GM23338 (cell line): ENCODE measurements at regions not wholly inside any gene's neighbourhood (a gene's known extent, or its start where the extent isn't known, plus 50 kb on each side); places are given as distances from the start of the nearest gene placed in this dataset.

ENCODE experiments used
- ATAC-seq: fragments of 200-7000 bp; cut with Tn5 transposase; 3 replicates; pipeline ENCODE4 v1.9.1; 2020
- DNase-seq: peaks from one replicate; pipeline ENCODE4 v3.0.0-alpha.2; 2015; ENCODE audit warnings: low spot score
- H2AFZ ChIP-seq: fragments of 200-600 bp; sonication (generic); 2 replicates; pipeline ENCODE4 v1.8.0; 2016; ENCODE audit warnings: antibody characterized with exemption, mild to moderate bottlenecking, moderate library complexity
- H3F3A ChIP-seq: fragments of 200-600 bp; sonication (generic); replicated peaks from 2 replicates; pipeline ENCODE4 v1.8.0; 2017; ENCODE audit warnings: antibody characterized with exemption, mixed run types, low read depth
- H3K27ac ChIP-seq: fragments of 200-600 bp; sonication (generic); 2 replicates; pipeline ENCODE4 v1.6.1; 2016; ENCODE audit warnings: low read depth
- H3K27me3 ChIP-seq: fragments of 200-600 bp; sonication (generic); 2 replicates; pipeline ENCODE4 v1.8.0; 2016; ENCODE audit warnings: mild to moderate bottlenecking, mixed run types, moderate library complexity; ENCODE audit not compliant: insufficient read depth
- H3K36me3 ChIP-seq: fragments of 200-600 bp; sonication (generic); 2 replicates; pipeline ENCODE4 v1.8.0; 2016; ENCODE audit warnings: mild to moderate bottlenecking; ENCODE audit not compliant: insufficient read depth
- H3K4me1 ChIP-seq: fragments of 200-600 bp; sonication (generic); 2 replicates; pipeline ENCODE4 v1.8.0; 2016; ENCODE audit warnings: mild to moderate bottlenecking, moderate library complexity; ENCODE audit not compliant: insufficient read depth
- H3K4me2 ChIP-seq: fragments of 200-600 bp; sonication (generic); 2 replicates; pipeline ENCODE4 v1.7.1; 2017; ENCODE audit warnings: mixed run types
- H3K4me3 ChIP-seq: fragments of 200-600 bp; sonication (generic); 2 replicates; pipeline ENCODE4 v1.6.1; 2016; ENCODE audit warnings: mixed run types
- H3K79me2 ChIP-seq: fragments of 200-600 bp; sonication (generic); replicated peaks from 2 replicates; pipeline ENCODE4 v1.8.0; 2017; ENCODE audit warnings: mild to moderate bottlenecking; ENCODE audit not compliant: insufficient read depth
- H3K9me2 ChIP-seq: fragments of 200-600 bp; sonication (generic); 2 replicates; pipeline ENCODE4 v1.8.0; 2017; ENCODE audit not compliant: insufficient read depth
- H4K20me1 ChIP-seq: fragments of 200-600 bp; sonication (generic); replicated peaks from 2 replicates; pipeline ENCODE4 v1.8.0; 2017; ENCODE audit warnings: mild to moderate bottlenecking; ENCODE audit not compliant: insufficient read depth
- H3K27ac Mint-ChIP-seq: 2 replicates; pipeline ENCODE4 v1.8.0; 2020; ENCODE audit warnings: inconsistent platforms, mild to moderate bottlenecking, moderate library complexity, mixed read lengths
- H3K27me3 Mint-ChIP-seq: 3 replicates; pipeline ENCODE4 v1.8.0; 2022; ENCODE audit warnings: low read depth, mild to moderate bottlenecking, moderate library complexity, mixed read lengths, inconsistent platforms; ENCODE audit not compliant: insufficient read depth, poor library complexity
- H3K36me3 Mint-ChIP-seq: 3 replicates; pipeline ENCODE4 v1.8.0; 2021; ENCODE audit warnings: low read depth, mild to moderate bottlenecking, inconsistent platforms, moderate library complexity, mixed read lengths
- H3K4me1 Mint-ChIP-seq: 3 replicates; pipeline ENCODE4 v1.8.0; 2020; ENCODE audit warnings: mild to moderate bottlenecking, inconsistent platforms, mixed read lengths
- H3K4me3 Mint-ChIP-seq: 3 replicates; pipeline ENCODE4 v1.8.0; 2021; ENCODE audit warnings: moderate library complexity, mild to moderate bottlenecking, inconsistent platforms, mixed read lengths
- H3K9me3 Mint-ChIP-seq: 3 replicates; pipeline ENCODE4 v1.8.0; 2020; ENCODE audit warnings: moderate library complexity, mild to moderate bottlenecking, inconsistent platforms, mixed read lengths
- CREB1 ChIP-seq: fragments of 250-450 bp; sonication (Bioruptor Pico); IDR thresholded peaks from 2 replicates; pipeline ENCODE4 v1.5.0; 2020; ENCODE audit warnings: low read depth, mild to moderate bottlenecking, moderate library complexity
- CTCF ChIP-seq, 2 experiments: fragments of 200-600 bp in 1 of 2; sonication (generic) in 1 of 2; conservative IDR thresholded peaks; 2 replicates each; pipeline versions ENCODE4 v1.5.1 to v1.6.1; 2016 to 2017; ENCODE audit warnings: antibody characterized with exemption in 2 of 2, low read depth in 2 of 2, mild to moderate bottlenecking in 2 of 2, moderate library complexity in 1 of 2
- ETS1 ChIP-seq: IDR thresholded peaks from 2 replicates; pipeline ENCODE4 v1.6.1; 2016; ENCODE audit warnings: antibody characterized with exemption
- EZH2 ChIP-seq: fragments of 200-600 bp; sonication (generic); IDR thresholded peaks from one replicate; pipeline ENCODE4 v1.8.0; 2017; ENCODE audit warnings: antibody characterized with exemption, mild to moderate bottlenecking, low read depth; ENCODE audit not compliant: unreplicated experiment
- EZH2phosphoT487 ChIP-seq: fragments of 200-600 bp; sonication (generic); IDR thresholded peaks from one replicate; pipeline ENCODE4 v1.8.1; 2018; ENCODE audit warnings: antibody characterized with exemption; ENCODE audit not compliant: unreplicated experiment
- JUNB ChIP-seq: IDR thresholded peaks from one replicate; pipeline ENCODE4 v1.6.1; 2016; ENCODE audit warnings: antibody characterized with exemption; ENCODE audit not compliant: unreplicated experiment
- NANOG ChIP-seq: IDR thresholded peaks from 2 replicates; pipeline ENCODE4 v1.6.1; 2016; ENCODE audit warnings: antibody characterized with exemption, borderline replicate concordance
- POLR2AphosphoS5 ChIP-seq: IDR thresholded peaks from 2 replicates; pipeline ENCODE4 v1.6.1; 2016; ENCODE audit warnings: antibody characterized with exemption, low read depth
- STAT1 ChIP-seq: IDR thresholded peaks from one replicate; pipeline ENCODE4 v1.6.1; 2016; ENCODE audit warnings: antibody characterized with exemption; ENCODE audit not compliant: unreplicated experiment
- ZNF114 ChIP-seq: fragments of 250-450 bp; sonication (Bioruptor Pico); IDR thresholded peaks from 2 replicates; pipeline ENCODE4 v1.5.0; 2020; ENCODE audit warnings: mild to moderate bottlenecking, moderate library complexity
- ZNF331 ChIP-seq: fragments of 250-450 bp; sonication (Bioruptor Pico); IDR thresholded peaks from 2 replicates; pipeline ENCODE4 v1.5.0; 2020; ENCODE audit warnings: low read depth, mild to moderate bottlenecking, moderate library complexity
- ZNF462 ChIP-seq: fragments of 250-450 bp; sonication (Bioruptor Pico); IDR thresholded peaks from 2 replicates; pipeline ENCODE4 v1.5.0; 2020; ENCODE audit warnings: mild to moderate bottlenecking, moderate library complexity
- TF ChIP-seq, protein P1 (sequence below): IDR thresholded peaks from one replicate; pipeline ENCODE4 v1.6.1; 2018; ENCODE audit warnings: antibody characterized with exemption; ENCODE audit not compliant: unreplicated experiment

DNA sequence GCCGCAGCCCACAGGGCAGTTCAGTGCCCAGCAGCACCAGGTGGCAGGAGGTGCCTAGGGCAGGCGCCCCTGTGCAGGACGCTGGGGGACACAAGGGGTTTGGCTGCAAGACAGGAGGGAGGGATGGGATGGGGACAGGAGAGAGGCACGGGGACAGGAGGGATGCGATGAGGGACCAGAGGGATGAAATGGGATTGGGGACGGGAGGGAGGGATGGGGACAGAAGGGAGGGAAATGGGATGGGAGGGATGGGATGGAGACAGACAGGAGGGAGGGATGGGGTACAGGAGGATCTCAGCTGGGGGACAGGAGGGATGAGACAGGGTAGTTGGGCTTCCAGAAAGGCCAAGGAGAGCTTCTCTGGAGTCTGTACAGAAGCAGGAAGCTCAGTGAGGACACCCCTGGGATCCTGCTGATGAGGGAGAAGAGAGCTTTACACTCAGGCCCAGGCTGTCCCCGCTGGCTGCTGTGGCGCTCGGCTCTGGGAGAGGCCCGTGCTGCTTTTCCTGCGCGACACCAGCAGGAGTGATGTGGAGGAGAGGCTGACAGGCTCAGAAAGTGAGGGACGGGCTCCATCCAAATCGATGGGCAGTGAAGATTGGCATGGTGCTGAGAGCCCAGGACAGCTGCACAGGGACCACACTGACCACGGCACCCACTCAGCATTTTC is 400.8 kb downstream of the SMOC2 start:
- H3K36me3 Mint-ChIP-seq, result peaks cover 4% of the 10 kb centered on the region; the same call in 1 of the 3 replicates
- H3K9me3 Mint-ChIP-seq, result no peaks in the 10 kb centered on the region; the same call in 2 of the 3 replicates
- DNase-seq (no peak), ATAC-seq (peak; percentile 37)
- no peaks in the 10 kb centered on the region for H3K36me3 ChIP-seq
- H3K27ac Mint-ChIP-seq, result no peak overlapping the region
- H3K4me3 ChIP-seq, result no peak overlapping the region
- peaks cover 23% of the 10 kb centered on the region for H3K4me1 Mint-ChIP-seq
- no peaks in the 10 kb centered on the region for H3F3A ChIP-seq
- H3K27me3 Mint-ChIP-seq, result peaks cover 24% of the 10 kb centered on the region
- no peak overlapping the region for H3K4me3 Mint-ChIP-seq
- no peaks in the 10 kb centered on the region; the same call in 1 of the 2 replicates for H3K9me2 ChIP-seq
- no peak overlapping the region for H3K4me2 ChIP-seq
- 0 out of 2 replicates have a peak overlapping the region, but pooled peaks have one; percentile 10 for H2AFZ ChIP-seq
- no peaks in the 10 kb centered on the region for H3K79me2 ChIP-seq
- no peaks in the 10 kb centered on the region for H4K20me1 ChIP-seq
- no peak overlapping the region for H3K27ac ChIP-seq
- TF ChIP-seq EZH2phosphoT487 (no peak), EZH2 (no peak), POLR2AphosphoS5 (no peak), ZNF114 (CRISPR knock-in tag) (no peak), CREB1 (CRISPR knock-in tag) (no peak), ZNF331 (CRISPR knock-in tag) (no peak), ETS1 (no peak), JUNB (no peak), STAT1 (no peak), ZNF462 (CRISPR knock-in tag) (no peak), NANOG (no peak), CTCF (conservative IDR thresholded peaks at IDR 0.05; ENCODE audit: low read depth in 2 of 2) (no peak)
- TF ChIP-seq, protein P1, sequence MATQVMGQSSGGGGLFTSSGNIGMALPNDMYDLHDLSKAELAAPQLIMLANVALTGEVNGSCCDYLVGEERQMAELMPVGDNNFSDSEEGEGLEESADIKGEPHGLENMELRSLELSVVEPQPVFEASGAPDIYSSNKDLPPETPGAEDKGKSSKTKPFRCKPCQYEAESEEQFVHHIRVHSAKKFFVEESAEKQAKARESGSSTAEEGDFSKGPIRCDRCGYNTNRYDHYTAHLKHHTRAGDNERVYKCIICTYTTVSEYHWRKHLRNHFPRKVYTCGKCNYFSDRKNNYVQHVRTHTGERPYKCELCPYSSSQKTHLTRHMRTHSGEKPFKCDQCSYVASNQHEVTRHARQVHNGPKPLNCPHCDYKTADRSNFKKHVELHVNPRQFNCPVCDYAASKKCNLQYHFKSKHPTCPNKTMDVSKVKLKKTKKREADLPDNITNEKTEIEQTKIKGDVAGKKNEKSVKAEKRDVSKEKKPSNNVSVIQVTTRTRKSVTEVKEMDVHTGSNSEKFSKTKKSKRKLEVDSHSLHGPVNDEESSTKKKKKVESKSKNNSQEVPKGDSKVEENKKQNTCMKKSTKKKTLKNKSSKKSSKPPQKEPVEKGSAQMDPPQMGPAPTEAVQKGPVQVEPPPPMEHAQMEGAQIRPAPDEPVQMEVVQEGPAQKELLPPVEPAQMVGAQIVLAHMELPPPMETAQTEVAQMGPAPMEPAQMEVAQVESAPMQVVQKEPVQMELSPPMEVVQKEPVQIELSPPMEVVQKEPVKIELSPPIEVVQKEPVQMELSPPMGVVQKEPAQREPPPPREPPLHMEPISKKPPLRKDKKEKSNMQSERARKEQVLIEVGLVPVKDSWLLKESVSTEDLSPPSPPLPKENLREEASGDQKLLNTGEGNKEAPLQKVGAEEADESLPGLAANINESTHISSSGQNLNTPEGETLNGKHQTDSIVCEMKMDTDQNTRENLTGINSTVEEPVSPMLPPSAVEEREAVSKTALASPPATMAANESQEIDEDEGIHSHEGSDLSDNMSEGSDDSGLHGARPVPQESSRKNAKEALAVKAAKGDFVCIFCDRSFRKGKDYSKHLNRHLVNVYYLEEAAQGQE, result no peak
- H3K27me3 ChIP-seq, result no peaks in the 10 kb centered on the region
- peaks cover 12% of the 10 kb centered on the region for H3K4me1 ChIP-seq
